Glomerular visceral epithelial cell (primary cell): ENCODE measurements at regions not wholly inside any gene's neighbourhood (a gene's known extent, or its start where the extent isn't known, plus 50 kb on each side); places are given as distances from the start of the nearest gene placed in this dataset.

Experiments
- DNase-seq: peaks from one replicate; pipeline ENCODE4 v3.0.0-alpha.2; 2016; ENCODE audit errors: extremely low spot score

DNA sequence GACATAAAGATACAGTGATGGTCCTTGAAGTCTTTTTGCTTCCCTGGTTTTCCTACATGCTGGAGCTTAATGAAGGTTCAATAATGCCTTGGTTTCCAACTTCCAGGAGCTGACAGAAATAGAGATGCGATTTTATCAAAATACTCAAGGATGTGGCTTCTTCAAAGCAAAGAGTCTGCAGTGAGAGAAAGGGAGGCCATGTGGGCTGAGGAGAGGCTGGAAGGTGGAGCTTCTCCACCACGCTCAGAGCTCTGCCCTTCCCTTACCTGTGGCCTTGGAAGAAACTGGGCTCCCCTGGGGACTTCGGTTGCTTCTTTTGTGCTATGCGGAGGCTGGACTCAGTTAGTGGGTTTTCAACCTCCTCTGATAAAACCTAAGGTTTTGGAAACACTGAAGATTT lies 175.0 kb upstream of the APCDD1 start:
- no peak for DNase-seq

- DNase-seq: no peak
Observed at GRCh38 chr18:10279905-10280644, 174.4 kb upstream of the APCDD1 start.

DNA sequence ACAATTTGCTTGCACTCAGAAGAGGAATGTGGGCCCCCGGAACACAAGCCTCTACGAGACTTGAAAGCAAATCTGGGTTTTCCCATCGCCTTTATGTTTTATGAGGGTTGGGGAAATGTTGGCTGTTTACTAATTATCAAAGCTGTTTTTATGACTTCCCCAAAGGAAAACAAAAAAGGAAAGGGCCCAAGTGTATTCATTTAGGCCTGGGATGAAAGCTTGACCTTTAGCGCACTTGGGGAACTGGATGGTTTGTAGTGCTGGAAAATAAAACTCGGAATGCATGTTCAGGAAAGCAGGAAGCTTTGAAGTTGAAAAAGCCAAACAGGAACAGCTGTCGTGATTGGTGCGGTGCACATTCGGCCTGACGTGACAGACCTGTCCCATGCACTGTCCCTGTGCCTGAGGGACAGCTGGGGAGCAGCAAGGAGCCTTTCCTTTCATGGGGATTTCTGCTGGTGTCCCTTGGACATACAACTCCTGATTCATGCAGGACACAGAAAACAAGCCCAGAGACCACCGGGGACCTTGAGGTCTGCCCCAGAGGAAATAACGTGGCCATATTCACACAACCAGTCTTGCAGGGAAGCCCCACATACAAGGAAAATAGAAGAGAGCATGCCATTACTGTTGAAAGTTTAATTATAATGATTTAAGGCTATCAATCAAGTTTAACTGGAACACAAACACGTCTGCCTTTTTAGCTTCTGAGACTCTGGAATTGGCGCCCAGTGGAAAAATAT lies 169.7 kb upstream of the APCDD1 start:
- DNase-seq: no peak

- DNase-seq: no peak
Observed at GRCh38 chr18:10285283-10285640, 169.2 kb upstream of the APCDD1 start.

GRCh38 chr18:10286580-10287150 lies 167.8 kb upstream of the APCDD1 start:
- no peak for DNase-seq

- DNase-seq: no peak
Observed at GRCh38 chr18:10289251-10289650, 165.2 kb upstream of the APCDD1 start.

GRCh38 chr18:10289951-10290637 lies 164.3 kb upstream of the APCDD1 start:
- no peak for DNase-seq

DNA sequence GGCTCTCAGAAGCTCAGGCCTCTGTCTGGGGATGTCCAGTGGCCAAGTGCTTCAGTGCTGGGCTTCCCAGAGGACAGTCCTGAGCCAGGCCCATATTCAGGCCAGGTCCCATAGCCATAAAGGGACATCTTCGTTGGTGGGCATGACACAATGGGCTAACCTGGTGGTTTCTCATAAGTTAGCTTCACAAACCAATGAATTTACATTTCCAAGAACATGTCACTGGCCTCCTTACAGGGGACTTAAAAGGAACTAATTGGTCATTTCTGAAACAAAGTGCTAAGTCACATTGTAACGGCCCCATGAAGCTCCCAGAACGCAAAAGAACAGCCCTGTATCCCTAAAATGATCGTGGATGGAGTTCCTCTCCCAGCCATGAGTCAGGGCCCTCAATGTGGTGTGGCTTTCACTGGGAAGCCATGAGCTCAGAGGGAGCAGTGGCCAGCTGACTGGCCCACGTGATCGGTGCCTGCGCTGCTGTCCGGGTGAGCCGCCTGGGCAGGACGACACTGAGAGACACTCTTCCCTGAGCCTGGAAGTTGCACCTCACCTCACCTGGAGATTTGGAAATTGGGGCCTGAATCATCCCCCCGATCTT lies 163.7 kb upstream of the APCDD1 start:
- DNase-seq: no peak

- DNase-seq: no peak
Observed at GRCh38 chr18:10291568-10291981, 162.9 kb upstream of the APCDD1 start.

DNA sequence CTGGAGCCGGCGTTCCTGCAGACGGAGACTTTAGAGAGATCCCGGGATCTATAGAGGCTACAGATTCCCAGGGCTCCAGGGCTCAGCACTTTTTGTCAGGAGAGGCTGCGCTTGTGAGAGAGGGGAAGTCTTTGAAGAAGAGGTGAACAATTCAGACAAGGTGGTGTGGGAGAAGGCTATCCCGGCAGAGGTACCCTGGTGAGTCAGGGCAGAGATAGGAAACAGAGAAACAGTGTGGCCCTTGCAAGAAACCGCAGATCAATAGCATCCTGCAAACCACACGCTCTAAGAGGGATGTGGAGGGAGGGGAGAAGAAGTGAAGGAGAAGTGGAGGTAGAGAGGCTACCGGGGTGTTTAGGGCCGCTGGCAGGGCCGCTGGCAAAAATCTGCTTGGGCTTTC lies 160.5 kb upstream of the APCDD1 start:
- DNase-seq: no peak

DNA sequence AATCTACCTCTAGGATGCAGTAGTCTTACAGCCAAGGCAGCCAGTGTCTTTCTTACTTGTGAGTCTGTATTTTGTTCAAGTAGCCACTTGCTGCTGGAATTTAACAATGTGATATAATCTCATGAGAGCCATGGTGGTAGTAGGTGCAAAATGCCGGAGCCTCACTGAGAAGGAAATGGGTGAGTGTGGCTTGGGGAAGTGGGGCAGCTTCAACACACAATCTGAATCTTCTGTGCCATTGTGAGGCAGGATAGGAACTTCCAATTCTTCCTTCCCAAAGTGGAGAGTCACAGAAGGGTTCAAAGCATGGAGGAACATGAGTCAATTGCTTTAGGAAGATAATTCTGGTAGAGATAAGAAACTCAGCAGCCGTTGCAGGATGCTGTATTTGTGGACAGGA lies 158.7 kb upstream of the APCDD1 start:
- no peak for DNase-seq

GRCh38 chr18:10296491-10296890 lies 157.9 kb upstream of the APCDD1 start:
- no peak for DNase-seq

DNA sequence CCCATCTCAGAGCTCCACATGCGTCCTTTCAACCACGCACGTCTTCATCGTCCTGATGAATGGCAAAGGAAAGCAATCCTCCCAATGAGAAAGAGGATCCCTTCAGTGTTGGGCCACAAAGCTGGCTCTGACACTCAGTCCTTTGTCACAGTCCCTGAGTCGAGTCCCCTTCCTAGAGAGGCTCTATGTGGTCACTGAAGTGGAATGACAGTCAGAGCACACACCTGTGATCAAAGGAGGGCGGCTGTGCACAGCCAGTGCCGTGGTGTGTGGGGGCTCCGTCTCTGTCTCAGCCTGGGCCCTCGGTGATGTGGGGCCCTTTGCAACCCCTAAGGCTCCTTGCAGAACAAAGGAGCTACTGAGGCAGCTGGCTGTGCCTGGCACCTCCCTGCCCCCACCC lies 157.3 kb upstream of the APCDD1 start:
- DNase-seq: no peak

DNA sequence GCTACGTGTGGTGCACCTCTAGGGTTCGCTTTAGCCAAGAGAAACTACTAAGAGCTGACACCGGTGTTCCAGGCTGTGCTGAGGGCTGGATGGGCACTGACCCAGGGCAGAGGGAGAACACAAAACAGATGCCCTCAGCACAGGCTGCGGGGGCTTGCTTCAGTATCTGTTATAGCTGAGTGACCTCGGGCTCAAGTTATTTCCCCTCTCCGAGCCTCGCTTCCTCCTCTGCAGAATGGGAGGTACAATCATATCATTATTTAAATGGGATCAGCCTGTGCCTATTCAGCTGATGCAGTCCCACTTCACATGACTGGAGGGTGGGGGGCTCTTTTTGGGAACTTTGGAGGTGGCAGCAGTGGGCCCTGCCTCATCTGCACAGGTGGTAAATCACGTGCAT lies 156.1 kb upstream of the APCDD1 start:
- DNase-seq: no peak

DNA sequence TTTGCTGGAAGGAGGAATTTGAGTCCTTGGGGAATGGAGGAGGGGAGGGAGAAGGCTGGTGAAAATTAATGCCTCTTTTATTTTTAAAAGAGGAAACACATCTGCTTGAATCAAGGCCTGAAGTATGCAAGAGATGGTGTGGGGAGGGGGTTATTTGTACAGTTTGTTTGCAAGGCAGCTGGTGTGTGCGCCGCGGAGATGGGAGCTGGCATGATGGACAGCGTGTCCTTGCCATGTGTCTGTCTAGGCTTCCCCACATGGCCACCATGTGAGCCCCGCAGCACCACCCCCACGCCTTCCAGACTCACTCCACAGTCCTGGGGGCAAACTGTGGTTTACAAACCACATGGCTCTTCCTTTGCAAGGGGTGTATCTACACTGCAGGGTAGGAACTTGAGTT lies 154.8 kb upstream of the APCDD1 start:
- DNase-seq: no peak

GRCh38 chr18:10300739-10301138 lies 153.7 kb upstream of the APCDD1 start:
- no peak for DNase-seq

DNA sequence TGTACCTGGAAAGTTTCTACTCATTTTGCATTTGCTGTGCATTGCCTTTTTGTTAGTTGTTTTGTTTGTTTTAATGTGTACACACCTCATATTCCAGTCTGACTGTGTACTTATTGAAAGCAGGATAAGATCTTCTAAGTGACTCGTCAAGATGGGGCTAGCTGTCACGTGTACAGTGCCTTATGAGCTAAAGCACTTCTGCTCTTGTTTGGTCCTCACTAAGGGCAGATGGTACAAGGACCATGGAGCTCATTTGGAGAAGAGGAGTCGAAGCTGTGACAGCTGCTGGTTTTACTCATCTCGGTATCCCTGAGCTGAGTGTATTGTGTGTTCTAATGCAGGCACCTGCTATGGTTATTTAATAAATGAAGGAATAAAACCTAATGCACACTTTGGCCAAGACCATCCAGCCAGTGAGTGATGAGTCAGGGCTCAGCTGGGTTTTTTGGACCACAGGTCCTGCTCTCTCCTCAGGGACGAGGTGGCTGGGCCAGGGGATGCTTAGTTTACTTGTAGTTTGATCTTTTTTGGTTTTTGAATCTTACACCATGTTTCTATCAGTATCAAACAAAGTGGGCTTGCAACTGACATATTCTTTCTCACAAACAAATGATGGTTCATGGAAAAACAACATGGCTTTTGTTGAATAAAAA lies 152.5 kb upstream of the APCDD1 start:
- no peak for DNase-seq

- no peak for DNase-seq
Observed at GRCh38 chr18:10303171-10303570, 151.3 kb upstream of the APCDD1 start.

GRCh38 chr18:10304853-10305252 lies 149.6 kb upstream of the APCDD1 start:
- no peak for DNase-seq

GRCh38 chr18:10306779-10307178 lies 147.7 kb upstream of the APCDD1 start:
- no peak for DNase-seq

- no peak for DNase-seq
Observed at GRCh38 chr18:10308154-10308553, 146.3 kb upstream of the APCDD1 start.

DNA sequence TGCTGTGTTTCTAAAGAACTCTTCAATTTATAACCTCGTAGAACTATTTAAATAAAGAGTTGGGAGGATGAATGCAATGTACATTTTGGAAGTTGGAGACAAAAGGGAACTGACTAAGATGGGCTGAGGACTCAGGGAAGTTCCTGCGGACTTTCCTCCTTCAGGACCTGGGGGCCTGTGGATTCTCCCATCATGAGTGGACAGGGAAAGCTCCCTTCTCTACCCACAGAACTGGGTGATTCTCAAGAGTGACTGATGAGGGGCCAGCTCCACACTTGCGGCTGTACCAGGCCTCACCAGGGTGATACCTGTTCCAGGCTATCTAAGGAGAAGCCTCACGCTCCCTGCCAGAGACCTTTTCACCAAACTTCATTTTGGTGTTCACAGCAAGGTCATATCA lies 143.8 kb upstream of the APCDD1 start:
- no peak for DNase-seq
